ENCODE measurements at regions not wholly inside any gene's neighbourhood (a gene's known extent, or its start where the extent isn't known, plus 50 kb on each side); places are given as distances from the start of the nearest gene placed in this dataset.

DNA sequence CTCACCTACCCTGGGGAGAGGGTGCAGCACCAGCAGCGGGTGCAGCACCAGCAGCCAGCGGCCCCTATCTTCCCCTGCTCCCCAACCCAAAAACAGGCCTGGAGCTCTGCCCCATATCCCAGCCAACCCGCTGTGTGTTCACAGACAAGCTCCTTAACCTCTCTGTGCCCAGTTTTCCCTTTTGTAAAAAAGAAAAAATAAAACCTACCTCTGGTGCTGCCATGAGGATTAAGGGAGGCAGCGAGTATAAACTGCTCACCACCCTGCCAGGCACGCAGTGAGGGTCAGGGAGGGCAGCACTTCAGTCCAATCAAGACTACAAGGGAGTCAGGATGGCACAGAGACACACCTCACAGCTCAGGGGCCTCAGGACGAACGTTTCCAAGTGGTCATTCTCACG, 163.3 kb downstream of the NUP210 start:
- TF ChIP-seq, protein P1, sequence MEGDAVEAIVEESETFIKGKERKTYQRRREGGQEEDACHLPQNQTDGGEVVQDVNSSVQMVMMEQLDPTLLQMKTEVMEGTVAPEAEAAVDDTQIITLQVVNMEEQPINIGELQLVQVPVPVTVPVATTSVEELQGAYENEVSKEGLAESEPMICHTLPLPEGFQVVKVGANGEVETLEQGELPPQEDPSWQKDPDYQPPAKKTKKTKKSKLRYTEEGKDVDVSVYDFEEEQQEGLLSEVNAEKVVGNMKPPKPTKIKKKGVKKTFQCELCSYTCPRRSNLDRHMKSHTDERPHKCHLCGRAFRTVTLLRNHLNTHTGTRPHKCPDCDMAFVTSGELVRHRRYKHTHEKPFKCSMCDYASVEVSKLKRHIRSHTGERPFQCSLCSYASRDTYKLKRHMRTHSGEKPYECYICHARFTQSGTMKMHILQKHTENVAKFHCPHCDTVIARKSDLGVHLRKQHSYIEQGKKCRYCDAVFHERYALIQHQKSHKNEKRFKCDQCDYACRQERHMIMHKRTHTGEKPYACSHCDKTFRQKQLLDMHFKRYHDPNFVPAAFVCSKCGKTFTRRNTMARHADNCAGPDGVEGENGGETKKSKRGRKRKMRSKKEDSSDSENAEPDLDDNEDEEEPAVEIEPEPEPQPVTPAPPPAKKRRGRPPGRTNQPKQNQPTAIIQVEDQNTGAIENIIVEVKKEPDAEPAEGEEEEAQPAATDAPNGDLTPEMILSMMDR (IDR thresholded peaks at IDR 0.05), result no peak
- TF ChIP-seq POLR2A (IDR thresholded peaks at IDR 0.05), result no peak

All from right lobe of liver (tissue), 4 donors.